GM19351 (cell line): ENCODE measurements at regions not wholly inside any gene's neighbourhood (a gene's known extent, or its start where the extent isn't known, plus 50 kb on each side); places are given as distances from the start of the nearest gene placed in this dataset.
"Not testable (repeated sequence)": the region's sequence is repeated elsewhere in the genome, so short reads cannot be mapped to it uniquely, and the experiment has no call there.

ENCODE experiments used
- ATAC-seq: cut with Tn5 transposase; IDR thresholded peaks from one replicate; pipeline ENCODE4 v1.9.1; 2021; ENCODE audit warnings: mild to moderate bottlenecking, moderate library complexity; ENCODE audit not compliant: unreplicated experiment

DNA sequence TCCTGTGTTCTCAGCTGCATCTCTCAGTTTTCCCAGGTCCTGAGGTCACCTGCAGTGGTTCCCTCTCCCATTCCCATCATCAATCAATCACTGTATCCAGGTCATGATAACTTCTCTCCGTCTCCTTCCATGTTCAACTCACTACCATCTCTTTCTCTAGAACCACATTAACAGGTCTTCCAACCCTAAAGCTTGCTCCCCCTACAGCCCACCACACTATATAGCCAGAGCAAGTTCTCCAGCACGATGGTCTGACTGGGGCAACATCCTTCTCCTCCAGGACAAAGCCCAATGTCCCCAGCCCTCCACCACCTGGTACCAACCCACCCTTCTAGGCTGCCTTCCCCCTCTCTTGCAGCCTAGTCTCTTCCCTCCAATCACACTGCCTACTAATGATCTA lies 241.6 kb downstream of the CDK5RAP2 start:
- no peak for ATAC-seq

DNA sequence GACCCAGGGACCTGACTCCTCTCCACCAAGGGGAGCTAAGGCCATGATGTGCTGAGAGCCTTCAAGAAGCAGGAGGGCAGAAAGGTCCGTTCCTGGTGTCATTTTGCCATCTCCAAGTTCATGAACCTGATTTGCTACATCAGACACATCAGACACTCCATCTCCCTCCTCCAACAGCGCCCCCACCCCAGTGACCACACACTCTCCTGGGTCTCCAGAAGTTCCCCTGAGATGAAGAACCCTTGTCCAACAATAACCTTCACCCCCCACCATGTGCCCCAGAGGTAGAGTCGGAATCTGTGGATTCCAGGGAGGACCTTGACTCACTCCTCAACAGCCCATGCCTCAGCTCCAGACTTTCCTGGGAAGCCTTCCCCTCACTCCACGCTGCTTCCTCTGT lies 242.8 kb downstream of the CDK5RAP2 start:
- no peak for ATAC-seq

DNA sequence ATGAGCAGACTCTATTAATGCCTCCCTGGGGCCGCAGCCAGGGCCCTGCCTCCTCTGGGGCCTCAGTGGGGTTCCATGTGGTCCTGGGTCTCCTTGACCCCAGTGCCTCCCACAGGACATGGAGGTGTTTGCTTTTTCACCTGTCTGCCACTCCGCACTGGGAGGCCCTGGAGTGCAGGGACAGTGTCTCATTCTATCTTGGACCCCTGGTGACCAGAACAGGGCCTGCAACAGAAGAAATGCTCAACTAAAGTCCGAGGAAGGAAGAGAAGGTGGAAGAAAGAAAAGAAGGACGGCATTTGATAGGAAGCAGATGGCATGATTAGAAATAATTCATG lies 243.2 kb downstream of the CDK5RAP2 start:
- no peak for ATAC-seq

DNA sequence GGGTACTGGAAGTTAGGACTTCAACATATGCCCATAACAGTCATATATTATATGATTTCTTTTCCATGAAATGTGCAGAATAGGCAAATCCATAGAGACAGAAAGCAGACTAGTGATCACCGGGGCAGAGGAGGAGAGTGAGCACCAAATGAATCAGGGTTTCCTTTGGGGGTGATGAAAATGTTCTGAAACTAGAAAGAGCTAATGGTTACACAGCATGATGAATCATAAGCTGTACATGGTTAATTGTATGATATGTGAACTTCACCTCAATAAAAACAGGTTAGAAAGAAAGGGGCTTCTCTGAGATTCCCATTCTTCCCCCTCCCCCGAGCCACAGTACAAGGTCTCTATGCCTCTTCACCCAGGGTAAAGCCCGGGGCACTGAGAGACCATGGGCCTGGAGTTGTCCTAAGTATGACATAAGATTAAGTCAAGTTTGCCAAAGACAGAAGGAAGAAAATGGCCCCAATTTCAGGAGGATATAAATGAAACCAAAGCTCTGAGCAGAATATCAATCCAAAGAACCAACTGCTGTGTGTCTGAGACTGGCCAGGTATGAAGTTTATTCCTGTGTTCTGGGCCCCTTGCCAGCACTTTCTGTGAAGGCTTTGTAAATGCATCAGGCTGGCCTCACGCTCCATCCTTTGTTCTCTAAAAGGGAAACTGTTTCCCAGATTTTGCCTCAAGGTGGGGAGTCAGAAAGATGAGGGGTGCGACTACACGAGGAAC lies 243.8 kb downstream of the CDK5RAP2 start:
- ATAC-seq, result no peak

DNA sequence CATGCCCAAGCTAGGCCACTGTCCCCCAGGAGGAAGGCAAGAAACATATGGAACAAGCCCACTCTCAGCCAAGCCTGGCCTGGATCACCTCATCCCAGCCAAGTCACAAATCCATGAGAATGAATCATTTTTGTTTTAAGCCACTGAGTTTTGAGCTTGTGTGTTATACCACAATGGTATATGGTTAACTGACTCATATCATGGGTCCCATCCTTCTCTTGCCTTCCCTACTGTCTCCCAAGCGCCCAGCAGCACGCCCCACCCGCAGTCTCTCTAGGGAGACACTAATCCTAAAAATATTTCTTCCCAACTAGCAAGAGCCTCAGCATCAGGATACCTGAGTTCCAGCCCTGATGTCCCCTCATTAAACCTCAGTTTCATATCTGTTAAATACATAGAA lies 248.1 kb downstream of the CDK5RAP2 start:
- no peak for ATAC-seq

DNA sequence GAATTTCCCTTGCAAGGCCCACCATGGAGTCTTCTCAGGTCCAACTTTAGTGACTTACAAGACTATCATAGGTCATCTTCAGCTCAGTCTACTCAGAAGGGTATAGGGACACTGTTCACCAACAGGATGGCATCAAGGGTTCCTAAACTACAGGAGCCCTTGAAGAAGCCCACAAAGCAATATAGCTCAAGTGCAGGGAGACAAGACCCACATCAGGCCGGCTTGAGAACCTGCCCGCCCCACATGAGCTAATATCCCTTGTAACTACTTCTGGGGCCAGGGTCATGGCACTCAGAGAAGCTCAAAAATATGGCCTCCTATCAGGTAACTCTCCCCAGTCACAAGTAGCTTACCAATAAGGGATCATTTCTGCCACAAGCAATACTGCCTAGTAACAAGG lies 249.9 kb downstream of the CDK5RAP2 start:
- ATAC-seq, result no peak

DNA sequence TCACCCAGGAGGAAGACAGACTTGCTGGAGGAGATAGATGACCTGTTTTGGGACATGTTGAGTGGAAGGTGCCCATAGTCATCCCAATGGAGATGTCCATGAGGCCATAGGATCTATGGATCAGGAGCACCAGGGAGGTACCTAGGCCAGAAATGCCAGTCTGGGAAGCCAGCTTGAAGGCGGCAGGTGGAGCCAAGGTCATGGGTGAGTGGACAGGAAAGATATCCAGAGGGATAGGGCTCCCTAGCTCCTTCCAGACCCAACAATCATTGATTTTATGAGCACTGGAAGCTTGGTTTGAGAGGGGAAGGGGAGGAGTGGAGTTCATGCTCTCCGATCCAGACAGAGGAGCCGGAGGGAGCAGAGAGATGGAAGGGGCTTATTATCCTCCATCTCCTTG lies 252.6 kb downstream of the CDK5RAP2 start:
- no peak for ATAC-seq

DNA sequence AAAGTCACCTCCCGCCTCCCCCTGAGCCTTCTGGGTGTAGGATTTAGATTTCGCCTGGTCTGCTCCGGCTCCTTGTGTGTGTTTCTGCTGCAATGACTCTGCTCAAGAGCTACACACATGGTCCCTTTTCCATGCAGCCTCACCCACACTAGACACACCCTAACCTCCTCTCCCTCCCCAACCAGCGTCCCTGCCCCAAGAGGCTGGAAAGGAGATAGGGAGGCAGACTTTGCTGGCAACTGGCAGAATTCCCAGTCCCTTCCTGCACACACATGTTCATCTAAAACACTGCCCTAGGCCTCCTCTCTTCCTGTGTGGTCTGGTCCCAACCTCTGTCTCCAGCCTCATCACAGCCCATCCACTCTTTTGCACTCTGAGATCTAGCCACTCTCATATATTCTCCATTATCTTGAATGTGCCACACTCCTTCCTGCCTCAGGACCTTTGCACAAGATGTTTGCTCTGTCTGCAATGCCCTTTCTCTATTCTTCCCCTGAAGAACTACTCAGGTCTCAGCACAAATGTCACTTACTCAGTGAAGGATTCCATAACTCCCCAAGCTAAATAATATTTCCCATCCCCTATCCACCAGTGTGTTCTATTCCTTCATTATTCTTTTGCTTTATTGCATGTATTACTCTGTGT lies 253.8 kb downstream of the CDK5RAP2 start:
- ATAC-seq, result no peak

DNA sequence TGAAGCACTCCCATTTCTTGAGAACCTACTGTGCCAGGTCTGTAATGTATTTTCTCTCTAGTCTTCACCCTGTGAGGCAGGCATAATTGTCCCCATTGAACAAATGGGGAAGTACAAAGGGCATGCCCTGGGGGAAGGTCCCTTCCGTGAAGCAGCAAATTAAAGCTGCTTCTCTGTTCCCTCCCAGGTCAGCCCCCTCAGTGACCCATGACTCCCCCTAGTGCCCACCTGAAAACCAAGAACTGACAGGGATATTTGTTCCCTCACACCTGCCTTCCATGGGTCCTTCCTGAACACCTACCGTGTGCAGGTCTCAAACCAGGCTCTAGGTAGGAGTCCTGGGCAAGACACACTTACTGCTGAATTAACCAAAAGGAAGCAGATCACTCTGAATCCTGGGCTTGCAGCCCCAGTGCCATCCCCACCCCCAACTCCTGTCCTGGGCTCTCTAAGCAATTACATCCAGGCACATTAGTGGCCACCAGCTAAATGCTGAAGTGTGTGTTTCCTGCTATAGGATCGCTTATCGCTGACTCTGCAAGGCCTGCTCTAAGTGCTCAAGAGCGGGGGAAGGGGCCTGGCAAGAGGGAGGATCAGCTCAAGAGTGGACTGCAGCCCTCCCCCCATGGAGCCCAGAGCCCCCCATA lies 254.8 kb downstream of the CDK5RAP2 start:
- peak; percentile 69 for ATAC-seq

DNA sequence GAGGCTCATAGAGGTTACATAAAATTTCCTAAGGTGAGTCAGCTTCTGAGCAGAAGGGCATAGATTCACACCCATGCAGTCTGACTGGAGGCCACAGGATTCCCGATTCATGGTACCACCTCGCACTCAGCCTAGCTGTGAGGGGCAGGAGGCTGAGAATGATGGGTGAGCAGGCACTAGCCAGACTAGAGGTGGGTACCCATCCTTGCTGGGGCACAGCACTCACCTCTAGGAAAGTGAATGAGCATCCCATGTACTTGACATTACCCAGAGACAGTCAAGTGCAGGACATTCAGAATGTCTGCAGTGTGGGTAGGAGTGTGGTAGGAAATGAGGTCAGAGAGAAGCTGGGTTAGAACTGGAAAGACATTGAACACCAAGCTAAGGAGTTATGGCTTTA lies 255.5 kb downstream of the CDK5RAP2 start:
- no peak for ATAC-seq

DNA sequence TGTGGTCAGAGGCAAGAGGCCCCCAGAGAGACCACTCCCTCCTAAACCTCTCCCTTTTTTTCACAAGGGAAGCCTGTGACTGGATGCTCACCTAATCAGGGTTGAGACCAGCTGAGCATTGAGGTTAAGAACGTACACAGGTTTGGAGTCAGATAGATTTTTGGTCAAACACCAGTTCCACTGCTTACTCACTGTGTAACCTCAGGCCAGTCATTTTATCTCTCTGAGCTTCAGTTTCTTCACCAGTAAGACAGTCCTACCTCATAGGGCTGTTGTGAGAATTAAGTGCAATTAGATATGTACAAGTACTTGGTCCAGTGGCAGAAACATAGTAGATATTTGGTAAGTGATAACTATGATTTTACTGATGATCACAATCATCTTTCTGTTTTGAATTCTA lies 256.8 kb downstream of the CDK5RAP2 start:
- ATAC-seq, result no peak

DNA sequence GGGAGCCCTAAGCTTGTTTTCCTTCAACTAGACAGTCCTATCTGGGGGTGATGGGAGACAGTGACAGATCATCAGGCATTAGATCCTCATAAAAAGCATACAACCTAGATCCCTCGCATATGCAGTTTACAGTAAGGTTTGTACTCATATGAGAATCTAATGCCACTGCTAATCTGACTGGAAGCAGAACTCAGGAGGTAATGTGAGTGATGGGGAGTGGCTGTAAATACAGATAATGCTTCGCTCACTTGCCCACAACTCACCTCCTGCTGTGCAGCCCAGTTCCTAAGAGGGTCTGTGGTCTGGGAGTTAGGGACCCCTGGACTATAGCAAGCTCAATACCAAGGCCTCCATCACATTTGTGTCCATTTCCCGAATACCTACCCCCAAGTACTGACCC lies 260.5 kb downstream of the CDK5RAP2 start:
- ATAC-seq, result no peak

DNA sequence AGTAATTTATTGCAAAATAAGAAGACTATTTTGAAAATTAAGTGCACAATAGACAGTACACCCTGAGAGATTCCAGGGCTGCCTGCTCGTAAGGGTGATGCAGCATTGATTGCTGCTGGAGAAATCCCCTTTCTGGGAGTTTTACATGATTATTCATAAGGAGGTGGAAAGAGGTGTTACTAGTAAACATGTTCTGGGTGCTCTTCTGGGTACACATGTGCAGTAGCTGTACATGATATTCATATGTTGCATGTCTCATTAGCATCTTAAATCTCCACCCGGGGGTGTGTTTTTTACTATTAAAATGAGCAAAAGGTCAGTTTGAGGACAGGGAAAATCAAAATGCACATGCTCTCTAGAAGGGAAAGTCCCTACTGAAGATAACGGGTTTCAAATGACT lies 264.8 kb downstream of the CDK5RAP2 start:
- ATAC-seq, result no peak

DNA sequence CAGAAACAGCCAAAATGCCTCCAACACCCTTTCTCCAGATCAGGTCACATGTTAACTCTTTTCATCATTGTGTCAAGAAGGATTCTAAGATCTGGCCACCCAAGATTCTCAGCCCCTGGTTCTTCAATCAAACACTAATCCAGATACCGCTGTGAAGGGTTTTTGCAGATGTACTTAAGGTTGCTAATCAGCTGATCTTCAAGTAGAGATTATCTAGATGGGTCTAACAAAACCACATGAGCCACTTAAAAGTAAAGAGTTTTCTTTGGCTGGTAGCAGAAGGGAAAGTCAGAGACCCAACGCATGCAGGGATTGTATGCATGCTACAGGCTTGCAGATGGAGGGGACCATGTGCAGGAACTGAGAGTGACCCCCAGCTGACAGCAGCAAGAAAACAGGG lies 267.9 kb downstream of the CDK5RAP2 start:
- ATAC-seq, result no peak

DNA sequence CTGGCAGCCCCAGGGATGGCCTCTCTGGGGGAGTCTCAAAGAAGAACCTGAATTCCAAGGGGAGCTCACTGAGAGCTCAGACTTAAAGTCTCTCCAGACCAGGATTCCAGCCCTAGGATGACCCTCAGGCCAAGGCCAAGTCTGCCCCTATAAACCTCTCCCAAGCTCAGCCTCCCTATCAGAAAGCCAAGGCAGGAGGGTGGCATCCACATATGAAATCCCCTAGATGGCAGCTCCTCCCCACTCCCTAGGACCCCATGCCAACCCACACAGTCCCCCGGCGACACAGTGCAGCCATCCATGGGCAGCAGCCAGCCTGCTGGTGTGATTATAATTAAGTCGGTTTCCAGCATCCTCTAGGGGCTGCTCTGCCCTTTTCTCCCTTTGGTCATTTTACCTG lies 269.9 kb downstream of the CDK5RAP2 start:
- ATAC-seq, result no peak

DNA sequence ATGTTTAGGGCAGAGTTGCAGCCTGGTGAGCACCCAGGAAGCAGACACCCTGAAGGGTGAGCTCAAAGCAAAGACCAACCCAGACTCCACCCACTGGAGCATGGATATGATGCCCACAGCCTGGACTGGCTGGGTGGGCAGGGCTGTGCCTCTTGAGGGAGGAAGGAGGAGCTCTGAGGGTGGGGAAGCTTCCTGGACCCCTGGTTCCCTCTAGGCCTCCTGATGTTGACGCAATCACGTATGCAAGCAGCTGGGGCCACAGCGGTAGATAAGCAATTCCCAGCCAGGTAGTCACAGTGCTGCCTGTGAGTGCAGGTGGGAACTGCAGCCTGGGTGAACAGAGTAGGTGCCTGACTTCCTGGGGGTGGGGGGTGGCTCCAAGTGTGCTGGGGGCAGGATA lies 271.5 kb downstream of the CDK5RAP2 start:
- ATAC-seq, result no peak

DNA sequence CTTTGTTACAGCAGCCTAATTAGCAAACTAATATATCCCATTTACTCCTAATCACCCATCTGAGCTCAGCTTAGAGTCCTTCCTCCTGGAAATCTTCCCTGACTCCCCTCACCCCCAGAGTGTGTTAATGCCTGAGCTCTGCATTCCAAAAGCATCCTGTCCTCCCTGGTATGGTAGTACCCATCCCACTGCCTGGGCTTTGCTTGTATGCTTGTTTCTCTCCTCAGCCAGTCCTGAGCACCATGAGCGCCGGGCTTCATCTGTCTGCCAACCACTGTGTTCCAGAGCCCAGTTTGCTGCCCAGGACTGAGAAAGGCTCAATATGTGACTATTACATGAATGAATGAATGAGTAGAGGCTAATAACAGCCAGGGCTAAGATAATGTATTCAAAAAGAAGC lies 272.4 kb downstream of the CDK5RAP2 start:
- no peak for ATAC-seq

DNA sequence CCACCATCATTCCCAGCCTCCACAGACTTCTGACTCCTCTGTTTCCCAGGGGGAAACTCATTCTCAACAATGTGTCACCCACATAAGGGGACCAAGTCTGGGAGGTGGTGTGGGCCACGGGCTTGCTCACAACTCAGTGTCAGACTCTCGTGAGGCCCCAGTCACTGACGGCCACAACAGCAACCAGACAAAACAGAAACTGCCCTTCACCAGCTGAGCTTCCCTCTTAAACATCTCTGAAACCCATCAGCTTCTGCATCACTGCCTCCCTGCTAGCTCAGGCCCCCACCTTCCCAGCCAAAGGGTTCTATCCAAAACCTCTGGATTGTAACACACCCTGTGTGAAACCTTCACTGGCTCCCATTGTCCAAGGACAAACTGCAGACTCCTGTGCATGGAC lies 273.4 kb downstream of the CDK5RAP2 start:
- ATAC-seq, result no peak

DNA sequence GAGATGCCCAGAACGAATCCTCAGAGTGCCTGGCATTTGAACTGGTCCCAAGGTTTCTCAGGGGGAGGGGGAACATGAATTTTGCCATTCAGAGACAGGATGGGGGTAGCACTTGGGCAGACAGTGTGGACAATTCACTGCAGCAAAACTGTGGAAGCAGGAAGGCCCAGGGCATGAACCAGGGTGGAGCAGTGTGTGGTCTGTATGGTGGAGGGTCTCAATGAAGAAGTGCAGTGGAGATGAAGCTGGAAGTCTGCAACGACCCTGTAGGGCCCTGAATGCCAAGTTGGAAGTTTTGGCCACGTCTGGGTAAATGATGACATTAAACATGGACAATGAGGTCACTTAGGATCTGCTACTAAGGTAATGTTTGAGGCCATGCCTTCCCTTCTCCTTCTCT lies 273.9 kb downstream of the CDK5RAP2 start:
- no peak for ATAC-seq

DNA sequence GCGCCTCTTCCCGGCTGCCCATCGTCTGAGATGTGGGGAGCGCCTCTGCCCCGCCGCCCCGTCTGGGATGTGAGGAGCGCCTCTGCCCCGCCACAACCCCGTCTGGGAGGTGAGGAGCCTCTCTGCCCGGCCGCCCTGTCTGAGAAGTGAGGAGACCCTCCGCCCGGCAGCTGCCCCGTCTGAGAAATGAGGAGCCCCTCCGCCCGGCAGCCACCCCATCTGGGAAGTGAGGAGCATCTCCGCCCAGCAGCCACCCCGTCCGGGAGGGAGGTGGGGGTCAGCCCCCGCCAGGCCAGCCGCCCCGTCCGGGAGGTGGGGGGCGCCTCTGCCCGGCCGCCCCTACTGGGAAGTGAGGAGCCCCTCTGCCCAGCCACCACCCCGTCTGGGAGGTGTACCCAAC lies 275.1 kb downstream of the CDK5RAP2 start:
- not testable (repeated sequence) for ATAC-seq

DNA sequence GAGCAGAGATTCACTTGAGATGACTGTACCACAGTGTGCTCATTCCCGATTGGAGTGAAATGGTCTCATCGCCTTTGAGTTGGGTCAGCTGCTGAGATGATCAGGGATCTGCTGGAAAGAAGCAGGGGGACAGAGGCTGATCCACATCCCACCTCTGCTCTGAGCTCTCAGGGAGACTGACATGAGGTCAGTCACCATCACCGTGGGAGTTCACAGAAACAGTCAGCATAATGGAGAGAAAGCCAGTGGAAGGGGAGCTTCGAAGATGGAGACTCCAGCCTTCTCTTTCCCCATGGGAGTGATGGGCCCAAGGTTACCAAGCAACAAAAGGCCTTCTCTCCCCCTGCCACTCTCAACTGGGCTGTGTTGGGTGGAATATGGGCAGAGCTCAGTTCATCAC lies 276.4 kb downstream of the CDK5RAP2 start:
- ATAC-seq, result no peak

DNA sequence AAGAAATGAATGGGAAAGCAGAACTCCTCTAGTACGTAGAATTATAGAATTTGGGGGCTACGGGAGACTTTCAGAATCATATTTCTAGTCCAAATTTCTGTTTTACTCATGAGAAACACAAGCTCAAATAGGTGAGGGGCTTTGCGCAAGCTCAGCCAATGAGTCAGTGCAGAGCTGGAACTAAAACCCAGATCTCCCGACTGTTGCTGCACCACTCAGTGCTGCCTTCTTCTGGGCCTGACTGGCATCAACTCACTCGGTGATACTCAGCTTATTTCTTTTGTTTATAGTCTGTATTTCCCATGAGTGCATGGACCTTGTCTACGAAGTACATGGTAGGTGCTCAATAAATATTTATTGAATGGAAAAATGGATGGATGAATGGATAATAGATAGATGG lies 280.2 kb downstream of the CDK5RAP2 start:
- ATAC-seq, result no peak

DNA sequence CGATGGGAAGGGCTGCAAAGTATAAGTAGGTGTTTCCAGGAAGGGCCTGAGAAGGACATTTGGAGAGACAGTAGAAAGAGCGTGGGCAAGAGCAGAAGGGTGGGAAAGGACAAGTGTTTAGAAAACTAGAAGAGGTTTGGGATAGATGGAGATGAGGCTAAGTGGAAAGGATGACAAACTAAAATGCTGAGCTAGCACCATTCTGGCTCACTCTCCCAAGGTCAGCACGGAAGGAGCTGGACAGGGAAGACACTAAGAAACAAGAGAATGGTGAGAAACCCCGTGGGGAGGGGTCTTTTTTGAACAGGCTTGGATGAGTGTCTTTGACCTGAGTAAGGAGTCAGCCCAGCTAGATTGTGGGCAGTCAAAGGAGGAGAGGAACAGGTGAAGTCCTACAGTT lies 286.0 kb downstream of the CDK5RAP2 start:
- ATAC-seq, result no peak
